ENCODE measurements at regions not wholly inside any gene's neighbourhood (a gene's known extent, or its start where the extent isn't known, plus 50 kb on each side); places are given as distances from the start of the nearest gene placed in this dataset.
A peak's percentile ranks its signal among the peaks of the same experiment; 100 is the strongest.

DNA sequence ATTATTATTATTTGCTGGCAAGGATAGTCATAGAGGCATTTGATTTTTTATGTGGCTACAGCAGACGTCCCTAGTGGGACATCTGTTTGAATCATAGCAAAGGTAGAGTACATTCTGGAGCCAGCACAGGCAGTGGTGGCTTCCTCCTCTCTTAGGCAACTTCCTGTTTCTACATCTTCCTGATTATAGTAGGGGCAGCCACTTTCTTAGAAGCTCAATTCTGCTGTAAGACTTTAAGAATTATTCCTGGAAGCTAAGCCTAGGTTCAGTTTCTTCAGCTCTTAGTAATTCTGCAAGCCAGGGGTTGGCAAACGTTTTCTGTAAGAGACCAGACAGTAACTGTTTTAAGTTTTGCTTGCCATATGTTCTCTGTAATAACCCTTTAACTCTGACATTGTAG is 129.3 kb upstream of the TENM4 start:
- DNase-seq = no peak

DNA sequence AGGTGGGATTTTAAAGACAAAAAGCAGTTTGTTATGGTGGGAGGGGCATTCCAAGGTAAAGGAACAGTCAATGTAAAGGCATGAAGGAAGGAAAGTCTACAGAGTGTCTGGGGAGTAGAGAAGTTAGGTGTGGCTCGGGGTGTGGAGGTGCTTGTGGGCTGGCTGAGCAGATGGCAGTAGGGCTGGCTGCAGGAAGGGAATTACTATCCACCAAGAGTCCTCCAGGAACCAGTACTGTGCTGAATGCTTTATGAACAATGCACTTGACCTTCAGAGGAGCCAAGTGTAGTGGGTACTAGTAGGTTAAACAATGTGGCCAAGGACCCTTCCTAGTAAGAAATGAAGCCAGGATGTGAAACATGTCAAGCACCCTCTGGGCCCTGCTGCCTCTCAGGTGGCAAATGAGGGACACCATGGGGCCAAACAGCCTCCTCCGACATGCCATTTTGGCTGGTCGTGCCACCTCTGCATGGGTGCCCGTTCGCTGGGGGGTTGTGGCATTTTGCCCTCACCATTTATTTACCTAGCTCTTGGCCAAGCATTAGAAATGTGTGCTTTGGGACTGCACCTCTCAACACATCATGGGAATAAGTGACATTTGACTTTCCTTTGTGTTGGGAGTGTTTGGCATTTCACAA is 123.6 kb upstream of the TENM4 start:
- peak in 1 of 2 experiments; percentile 14 for DNase-seq

- no peak for DNase-seq
Measured at GRCh38 chr11:79561496-79561895, 120.7 kb upstream of the TENM4 start.

GRCh38 chr11:79550809-79551208 is 110.0 kb upstream of the TENM4 start:
- no peak for DNase-seq

GRCh38 chr11:79547256-79547655 is 106.4 kb upstream of the TENM4 start:
- DNase-seq = no peak

DNA sequence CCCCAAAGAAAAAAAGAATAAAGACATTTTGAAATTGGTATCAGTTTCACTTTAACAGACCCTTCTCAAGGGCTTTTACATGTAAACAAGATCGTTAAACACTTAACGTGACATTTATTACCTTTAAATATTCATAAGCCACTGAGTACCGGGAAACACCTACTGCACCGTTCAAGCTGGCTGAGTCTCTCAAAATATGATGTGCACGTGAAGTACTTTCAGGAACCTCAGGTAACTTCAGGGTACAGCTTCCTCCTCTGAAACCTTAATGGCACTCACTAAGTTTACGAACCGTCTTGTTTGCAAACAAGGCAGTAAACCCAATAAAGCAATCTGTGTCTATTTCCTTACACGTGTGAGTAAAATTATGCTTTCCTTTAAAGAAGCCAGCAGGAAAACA is 105.5 kb upstream of the TENM4 start:
- DNase-seq = peak; percentile 7 to 17

- no peak for DNase-seq
Measured at GRCh38 chr11:79544361-79544760, 103.5 kb upstream of the TENM4 start.

- no peak for DNase-seq
Measured at GRCh38 chr11:79543101-79543500, 102.3 kb upstream of the TENM4 start.

DNA sequence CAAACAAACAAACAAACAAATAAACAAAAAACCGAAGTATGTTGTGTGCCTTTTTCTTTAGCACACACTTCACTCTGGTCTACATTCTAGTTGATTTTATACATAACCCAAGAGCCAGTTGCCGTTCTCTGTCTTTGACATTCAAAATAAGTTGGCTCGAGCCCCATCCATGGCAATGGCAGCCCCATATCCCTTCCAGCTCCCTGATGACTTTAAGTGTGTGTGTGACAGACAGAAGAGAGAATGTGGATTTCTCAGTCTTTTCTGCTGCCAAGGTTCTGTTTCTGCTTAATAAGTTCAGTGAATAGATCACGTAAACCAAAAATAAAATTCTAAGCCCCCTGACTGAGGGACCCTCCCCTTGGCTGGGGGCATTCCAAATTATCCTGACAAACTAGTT is 100.6 kb upstream of the TENM4 start:
- no peak for DNase-seq

- DNase-seq = no peak
Measured at GRCh38 chr11:79538775-79539174, 97.9 kb upstream of the TENM4 start.

DNA sequence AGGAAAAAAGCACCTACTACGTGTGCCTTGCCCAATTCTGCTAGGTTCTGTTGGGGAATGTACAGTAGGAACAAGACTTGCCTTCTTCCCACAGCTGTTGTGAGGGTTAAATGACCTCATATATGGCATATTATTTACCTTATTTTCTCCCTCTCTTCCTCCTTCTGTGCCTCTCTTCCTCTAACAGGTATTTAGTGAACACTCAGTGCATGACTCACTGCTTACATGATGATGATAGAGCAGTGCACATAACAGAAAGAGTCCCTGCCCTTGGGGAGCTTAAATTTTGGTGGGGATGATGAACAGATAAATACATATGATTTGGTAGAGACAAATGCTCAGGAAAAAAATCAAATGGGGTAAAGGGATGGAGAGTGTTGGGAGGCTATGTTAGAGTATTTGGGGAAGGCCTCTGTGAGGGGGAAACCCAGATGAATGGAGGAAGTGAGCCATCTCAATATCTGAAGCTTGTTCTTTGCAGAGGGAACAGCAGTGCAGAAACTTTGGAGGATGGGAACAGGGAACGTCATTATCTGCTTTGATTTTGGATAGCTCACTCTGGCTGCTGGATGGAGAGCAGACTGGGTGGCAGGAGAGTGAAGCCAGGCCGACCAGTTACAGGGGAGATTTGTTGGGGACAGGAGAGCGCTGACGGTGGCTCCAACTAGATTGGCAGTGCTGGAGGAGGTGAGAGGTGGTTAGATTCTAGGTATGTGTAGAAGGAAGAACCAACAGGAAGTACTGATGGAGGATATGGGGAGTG is 95.5 kb upstream of the TENM4 start:
- DNase-seq = no peak

DNA sequence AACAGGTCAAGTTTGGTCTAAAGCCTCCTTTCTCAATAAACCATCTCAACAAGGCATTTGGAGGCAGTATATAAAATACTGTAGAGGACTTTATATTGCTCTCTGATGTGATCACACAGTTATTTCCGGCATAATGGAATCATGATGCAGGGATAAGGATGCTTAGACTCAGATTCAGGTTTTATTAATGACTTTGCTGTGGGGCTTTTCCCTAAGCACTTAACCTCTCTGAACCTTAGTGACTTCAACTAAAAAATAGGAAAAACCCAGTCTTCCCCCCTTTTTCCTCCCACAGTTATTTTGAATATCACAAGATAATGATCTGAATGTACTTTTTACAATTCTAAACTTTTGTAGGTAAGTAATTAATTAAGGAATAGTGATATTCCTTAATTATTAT is 94.8 kb upstream of the TENM4 start:
- DNase-seq = no peak

GRCh38 chr11:79525257-79525656 is 84.4 kb upstream of the TENM4 start:
- DNase-seq = no peak

- no peak for DNase-seq
Measured at GRCh38 chr11:79522626-79523025, 81.8 kb upstream of the TENM4 start.

DNA sequence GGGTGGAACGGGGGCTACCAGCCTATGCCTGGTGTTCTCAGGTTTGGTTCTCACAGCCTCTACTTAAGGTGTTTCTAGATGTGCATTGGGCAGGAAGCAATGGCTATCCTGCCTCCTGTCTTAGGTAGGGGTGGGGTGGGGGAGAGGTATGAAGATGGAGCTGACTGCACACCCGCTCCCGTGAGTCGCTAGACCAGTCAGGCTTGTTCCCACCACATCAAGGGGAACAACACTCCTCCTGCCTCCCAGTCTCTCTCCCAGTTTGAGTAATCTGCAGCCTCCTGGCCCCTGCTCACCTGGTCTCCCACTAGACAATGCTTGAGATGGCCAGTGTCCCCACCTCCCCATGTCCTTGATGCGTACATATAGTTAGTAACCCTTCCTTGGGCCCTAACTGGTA is 79.3 kb upstream of the TENM4 start:
- DNase-seq = no peak

GRCh38 chr11:79515781-79516180 is 75.0 kb upstream of the TENM4 start:
- no peak for DNase-seq

- DNase-seq = no peak
Measured at GRCh38 chr11:79514695-79515094, 73.9 kb upstream of the TENM4 start.

- DNase-seq = no peak
Measured at GRCh38 chr11:79514290-79514689, 73.5 kb upstream of the TENM4 start.

DNA sequence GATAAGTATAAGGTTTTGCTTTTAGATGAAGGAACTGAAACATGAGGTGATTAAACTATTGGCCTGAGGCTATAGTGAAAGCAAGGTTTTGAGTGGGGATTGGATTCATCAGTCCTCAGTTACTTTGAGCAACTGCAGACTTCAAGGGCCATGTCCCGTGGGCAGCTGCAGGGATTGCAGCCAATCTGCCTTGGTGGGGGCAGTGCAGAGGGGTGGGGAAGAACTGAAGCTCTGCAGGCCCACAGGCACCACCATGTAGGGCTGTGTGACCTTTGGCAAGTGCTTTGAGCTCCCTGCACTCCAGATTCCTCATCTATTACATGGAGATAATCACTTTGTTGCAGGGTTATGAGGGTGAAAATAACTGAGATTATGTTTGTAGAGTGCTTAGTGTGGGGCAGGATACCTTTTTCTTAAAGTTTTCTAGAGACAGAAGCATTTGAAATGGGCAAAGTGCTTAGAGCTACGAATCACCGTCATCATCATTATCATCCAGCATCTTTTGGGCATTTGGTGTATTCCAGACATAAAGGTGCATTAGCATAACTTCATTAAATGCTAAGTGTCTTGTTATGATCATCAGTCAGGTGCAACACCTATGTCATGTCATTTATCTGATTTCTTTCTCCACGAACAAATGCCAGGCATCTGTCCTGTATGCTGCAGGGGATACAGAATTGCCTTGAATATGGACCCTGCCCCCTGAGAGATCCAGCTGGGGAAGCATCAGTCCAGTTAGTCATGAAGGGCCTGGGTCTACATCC is 72.1 kb upstream of the TENM4 start:
- DNase-seq = no peak

DNA sequence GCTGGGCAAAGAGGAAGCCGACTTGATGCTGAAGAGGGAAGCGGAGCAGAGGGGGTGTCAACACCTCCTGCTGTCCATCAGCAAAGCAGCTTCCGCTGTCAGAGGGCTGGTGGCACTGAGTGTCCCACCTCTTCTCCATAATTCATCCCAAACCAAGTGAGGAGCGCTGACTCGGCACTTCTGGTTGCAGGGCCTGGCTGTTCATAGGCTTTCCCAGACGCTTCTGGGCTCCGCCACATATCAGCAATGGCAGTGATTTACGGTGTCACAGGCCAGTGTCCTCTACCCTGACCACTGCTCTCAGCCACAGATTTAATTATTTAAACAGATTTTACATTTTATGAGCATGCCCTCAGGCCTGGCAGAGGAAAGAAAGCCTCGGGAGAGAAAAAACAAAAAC is 70.1 kb upstream of the TENM4 start:
- no peak for DNase-seq

DNA sequence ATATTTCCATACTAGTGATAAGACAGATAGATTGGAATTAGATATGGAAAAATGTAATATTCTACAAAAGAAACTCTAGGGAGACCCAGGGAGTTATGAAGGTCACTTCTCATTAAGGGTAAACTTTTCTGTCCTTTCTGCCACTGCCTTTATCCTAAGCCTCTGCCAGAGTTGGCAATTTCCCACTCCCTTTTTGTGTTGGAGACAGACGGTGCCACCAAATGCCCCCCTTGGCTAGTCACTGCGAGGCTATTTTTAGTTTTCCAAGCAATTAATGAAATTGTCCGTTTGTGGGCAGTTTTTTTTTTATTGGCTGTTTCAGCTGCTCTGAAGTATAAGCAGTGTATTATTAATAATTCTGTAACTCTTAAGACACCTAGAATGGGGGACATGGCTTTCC is 67.6 kb upstream of the TENM4 start:
- DNase-seq = no peak

- DNase-seq = no peak
Measured at GRCh38 chr11:79507706-79508105, 66.9 kb upstream of the TENM4 start.

DNA sequence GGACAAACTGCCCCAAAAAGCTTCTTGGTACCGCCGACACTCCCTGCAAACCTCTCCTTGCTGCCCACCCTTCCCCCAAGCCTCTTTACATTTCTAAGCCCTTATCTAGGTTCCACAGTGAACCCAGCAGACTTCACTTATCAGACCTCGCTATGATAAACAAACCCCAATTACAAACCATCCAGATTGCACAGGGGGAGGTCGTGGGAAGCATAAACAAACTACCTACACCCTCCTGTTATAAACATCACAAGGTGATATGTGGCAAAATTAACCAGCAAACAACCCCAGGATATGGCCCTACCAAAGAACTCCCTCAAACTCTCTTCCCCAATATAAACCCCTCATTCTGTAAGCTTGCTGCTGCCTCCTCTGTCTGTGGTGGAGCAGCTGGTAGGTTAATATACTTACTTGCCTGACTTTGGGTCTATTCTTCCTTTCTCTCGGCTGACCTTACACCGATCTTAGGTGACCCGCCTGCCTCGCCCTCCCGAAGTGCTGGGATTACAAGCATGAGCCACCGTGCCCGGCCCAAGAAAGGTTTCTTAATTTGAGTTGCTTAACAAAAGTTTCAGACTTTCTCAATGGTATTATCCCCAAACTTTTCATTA is 66.0 kb upstream of the TENM4 start:
- DNase-seq = no peak

GRCh38 chr11:79506124-79506523 is 65.3 kb upstream of the TENM4 start:
- no peak for DNase-seq
